ENCODE measurements at regions not wholly inside any gene's neighbourhood (a gene's known extent, or its start where the extent isn't known, plus 50 kb on each side); places are given as distances from the start of the nearest gene placed in this dataset.

- DNase-seq, result no peak
- no peaks in the 10 kb centered on the region for H3K36me3 ChIP-seq (replicated peaks in 1 of 2; ENCODE audit: control insufficient read depth in 1 of 2, insufficient read depth in 2 of 2, low read length in 1 of 2)
- H4K20me1 ChIP-seq (ENCODE audit: insufficient read depth), result no peaks in the 10 kb centered on the region
- no peaks in the 10 kb centered on the region for H3K9me3 ChIP-seq
- no peaks in the 10 kb centered on the region for H3K79me2 ChIP-seq (ENCODE audit: insufficient read depth)
- H3K27me3 ChIP-seq (ENCODE audit: insufficient read depth), result no peaks in the 10 kb centered on the region; the same call in 1 of the 2 replicates
- 23% methylated on average over 2 of the region's 2 CpGs for WGBS (ENCODE audit: low lambda C conversion rate)
- no peak for TF ChIP-seq MEF2A (IDR thresholded peaks at IDR 0.05; ENCODE audit: borderline replicate concordance, low read depth)
- TF ChIP-seq YY1 (IDR thresholded peaks at IDR 0.05; ENCODE audit: low read depth), result no peak
- no peak for TF ChIP-seq FOXJ3 (CRISPR knock-in tag; IDR thresholded peaks at IDR 0.05)
- TF ChIP-seq, protein P1, sequence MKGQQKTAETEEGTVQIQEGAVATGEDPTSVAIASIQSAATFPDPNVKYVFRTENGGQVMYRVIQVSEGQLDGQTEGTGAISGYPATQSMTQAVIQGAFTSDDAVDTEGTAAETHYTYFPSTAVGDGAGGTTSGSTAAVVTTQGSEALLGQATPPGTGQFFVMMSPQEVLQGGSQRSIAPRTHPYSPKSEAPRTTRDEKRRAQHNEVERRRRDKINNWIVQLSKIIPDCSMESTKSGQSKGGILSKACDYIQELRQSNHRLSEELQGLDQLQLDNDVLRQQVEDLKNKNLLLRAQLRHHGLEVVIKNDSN (IDR thresholded peaks at IDR 0.05; ENCODE audit: borderline replicate concordance, low read depth), result no peak
- no peak for TF ChIP-seq TEAD4 (IDR thresholded peaks at IDR 0.05; ENCODE audit: borderline replicate concordance, insufficient read depth)
- TF ChIP-seq TCF12 (IDR thresholded peaks at IDR 0.05), result no peak
- no peak for TF ChIP-seq JUND (IDR thresholded peaks at IDR 0.05)
- no peak for TF ChIP-seq NFIC (IDR thresholded peaks at IDR 0.05; ENCODE audit: borderline replicate concordance)
- TF ChIP-seq, protein P2, sequence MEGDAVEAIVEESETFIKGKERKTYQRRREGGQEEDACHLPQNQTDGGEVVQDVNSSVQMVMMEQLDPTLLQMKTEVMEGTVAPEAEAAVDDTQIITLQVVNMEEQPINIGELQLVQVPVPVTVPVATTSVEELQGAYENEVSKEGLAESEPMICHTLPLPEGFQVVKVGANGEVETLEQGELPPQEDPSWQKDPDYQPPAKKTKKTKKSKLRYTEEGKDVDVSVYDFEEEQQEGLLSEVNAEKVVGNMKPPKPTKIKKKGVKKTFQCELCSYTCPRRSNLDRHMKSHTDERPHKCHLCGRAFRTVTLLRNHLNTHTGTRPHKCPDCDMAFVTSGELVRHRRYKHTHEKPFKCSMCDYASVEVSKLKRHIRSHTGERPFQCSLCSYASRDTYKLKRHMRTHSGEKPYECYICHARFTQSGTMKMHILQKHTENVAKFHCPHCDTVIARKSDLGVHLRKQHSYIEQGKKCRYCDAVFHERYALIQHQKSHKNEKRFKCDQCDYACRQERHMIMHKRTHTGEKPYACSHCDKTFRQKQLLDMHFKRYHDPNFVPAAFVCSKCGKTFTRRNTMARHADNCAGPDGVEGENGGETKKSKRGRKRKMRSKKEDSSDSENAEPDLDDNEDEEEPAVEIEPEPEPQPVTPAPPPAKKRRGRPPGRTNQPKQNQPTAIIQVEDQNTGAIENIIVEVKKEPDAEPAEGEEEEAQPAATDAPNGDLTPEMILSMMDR (IDR thresholded peaks at IDR 0.05), result no peak
- TF ChIP-seq SIN3A (IDR thresholded peaks at IDR 0.05; ENCODE audit: borderline replicate concordance, low read depth, low read length), result no peak
- TF ChIP-seq, protein P3, sequence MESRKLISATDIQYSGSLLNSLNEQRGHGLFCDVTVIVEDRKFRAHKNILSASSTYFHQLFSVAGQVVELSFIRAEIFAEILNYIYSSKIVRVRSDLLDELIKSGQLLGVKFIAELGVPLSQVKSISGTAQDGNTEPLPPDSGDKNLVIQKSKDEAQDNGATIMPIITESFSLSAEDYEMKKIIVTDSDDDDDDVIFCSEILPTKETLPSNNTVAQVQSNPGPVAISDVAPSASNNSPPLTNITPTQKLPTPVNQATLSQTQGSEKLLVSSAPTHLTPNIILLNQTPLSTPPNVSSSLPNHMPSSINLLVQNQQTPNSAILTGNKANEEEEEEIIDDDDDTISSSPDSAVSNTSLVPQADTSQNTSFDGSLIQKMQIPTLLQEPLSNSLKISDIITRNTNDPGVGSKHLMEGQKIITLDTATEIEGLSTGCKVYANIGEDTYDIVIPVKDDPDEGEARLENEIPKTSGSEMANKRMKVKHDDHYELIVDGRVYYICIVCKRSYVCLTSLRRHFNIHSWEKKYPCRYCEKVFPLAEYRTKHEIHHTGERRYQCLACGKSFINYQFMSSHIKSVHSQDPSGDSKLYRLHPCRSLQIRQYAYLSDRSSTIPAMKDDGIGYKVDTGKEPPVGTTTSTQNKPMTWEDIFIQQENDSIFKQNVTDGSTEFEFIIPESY (IDR thresholded peaks at IDR 0.05; ENCODE audit: borderline replicate concordance, low read depth), result no peak
- no peak for TF ChIP-seq FOXM1 (IDR thresholded peaks at IDR 0.05; ENCODE audit: low read depth)
- no peak for TF ChIP-seq EZH2phosphoT487 (IDR thresholded peaks at IDR 0.05; ENCODE audit: borderline replicate concordance, low read depth)
- no peak for TF ChIP-seq ELF1 (IDR thresholded peaks at IDR 0.05)
- TF ChIP-seq, protein P4, sequence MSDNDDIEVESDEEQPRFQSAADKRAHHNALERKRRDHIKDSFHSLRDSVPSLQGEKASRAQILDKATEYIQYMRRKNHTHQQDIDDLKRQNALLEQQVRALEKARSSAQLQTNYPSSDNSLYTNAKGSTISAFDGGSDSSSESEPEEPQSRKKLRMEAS (IDR thresholded peaks at IDR 0.05; ENCODE audit: low read depth), result no peak
- no peak for TF ChIP-seq SMC3 (IDR thresholded peaks at IDR 0.05; ENCODE audit: low read depth, low read length)
- no peak for TF ChIP-seq RFX5 (IDR thresholded peaks at IDR 0.05; ENCODE audit: low read length)
- no peak for TF ChIP-seq FOSL2 (IDR thresholded peaks at IDR 0.05; ENCODE audit: borderline replicate concordance, low read depth)
- TF ChIP-seq IRF3 (IDR thresholded peaks at IDR 0.05; ENCODE audit: low read depth, low read length), result no peak
- no peak for TF ChIP-seq RXRA (IDR thresholded peaks at IDR 0.05; ENCODE audit: borderline replicate concordance, low read depth)
- ChIA-PET POLR2A (no interaction called here), CTCF (no interaction called here)
- H3K9ac ChIP-seq, result no peak overlapping the region
- no peak overlapping the region for H3K4me2 ChIP-seq
- no peak overlapping the region for H3K4me3 ChIP-seq (ENCODE audit: low read depth in 2 of 2, low read length in 1 of 2)
- H3K4me1 ChIP-seq (ENCODE audit: control insufficient read depth in 1 of 2, insufficient read depth in 2 of 2, low read depth in 1 of 2, low read length in 1 of 2), result no peaks in the 10 kb centered on the region
- no peak overlapping the region for H2AFZ ChIP-seq (ENCODE audit: low read depth)
- H3F3A ChIP-seq (replicated peaks; ENCODE audit: insufficient read depth), result no peaks in the 10 kb centered on the region
- H3K9me2 ChIP-seq, result no peaks in the 10 kb centered on the region
- H3K27ac ChIP-seq (ENCODE audit: low read depth in 2 of 2, low read length in 1 of 2), result no peak overlapping the region
Observed at GRCh38 chr15:29896062-29896461, 73.8 kb upstream of the TJP1 start.
